Smooth muscle cell (in vitro differentiated cells): ENCODE measurements at regions not wholly inside any gene's neighbourhood (a gene's known extent, or its start where the extent isn't known, plus 50 kb on each side); places are given as distances from the start of the nearest gene placed in this dataset.

Source experiments
- DNase-seq: peaks from one replicate; lab custom pipeline; 2025; ENCODE audit not compliant: unreplicated experiment; lab: John Stamatoyannopoulos, UW
- H2AFZ ChIP-seq: fragments of 200-600 bp; sonication (generic); 2 replicates; pipeline ENCODE4 v1.6.0; 2016; ENCODE audit warnings: antibody characterized with exemption, low read depth, mild to moderate bottlenecking
- H3F3A ChIP-seq: fragments of 200-600 bp; sonication (generic); 2 replicates; pipeline ENCODE4 v1.6.0; 2017; ENCODE audit warnings: antibody characterized with exemption, low read depth
- H3K27ac ChIP-seq: fragments of 200-600 bp; sonication (generic); 2 replicates; pipeline ENCODE4 v1.5.1; 2016; ENCODE audit warnings: low read depth, mild to moderate bottlenecking
- H3K27me3 ChIP-seq: fragments of 200-600 bp; sonication (generic); 2 replicates; pipeline ENCODE4 v1.6.1; 2016; ENCODE audit warnings: low read depth, mild to moderate bottlenecking
- H3K36me3 ChIP-seq: fragments of 200-600 bp; sonication (generic); 2 replicates; pipeline ENCODE4 v1.5.1; 2016; ENCODE audit warnings: low read depth
- H3K4me1 ChIP-seq: fragments of 200-600 bp; sonication (generic); 2 replicates; pipeline ENCODE4 v1.5.1; 2016; ENCODE audit warnings: low read depth
- H3K4me2 ChIP-seq: fragments of 200-600 bp; sonication (generic); 2 replicates; pipeline ENCODE4 v1.6.0; 2016; ENCODE audit warnings: mild to moderate bottlenecking
- H3K4me3 ChIP-seq: fragments of 200-600 bp; sonication (generic); 2 replicates; pipeline ENCODE4 v1.5.1; 2016; ENCODE audit warnings: mild to moderate bottlenecking
- H3K79me2 ChIP-seq: fragments of 200-600 bp; sonication (generic); 2 replicates; pipeline ENCODE4 v1.6.0; 2016; ENCODE audit warnings: low read depth, mild to moderate bottlenecking
- H3K9ac ChIP-seq: fragments of 200-600 bp; sonication (generic); 2 replicates; pipeline ENCODE4 v1.6.0; 2016; ENCODE audit warnings: low read depth
- H3K9me3 ChIP-seq: fragments of 200-600 bp; sonication (generic); replicated peaks from 2 replicates; pipeline ENCODE4 v1.5.1; 2016; ENCODE audit warnings: low read depth
- H4K20me1 ChIP-seq: fragments of 200-600 bp; sonication (generic); 2 replicates; pipeline ENCODE4 v1.6.0; 2016; ENCODE audit warnings: low read depth
- WGBS: methylation state at CpG from one replicate; pipeline ENCODE4 v1.1.7; 2016; ENCODE audit warnings: low lambda C conversion rate; 5-methylcytosine and 5-hydroxymethylcytosine counted together
- TF ChIP-seq, protein P1 (sequence below): fragments of 200-600 bp; sonication (generic); IDR thresholded peaks from 2 replicates; pipeline ENCODE4 v1.5.1; 2017; ENCODE audit warnings: borderline replicate concordance, mild to moderate bottlenecking, antibody characterized with exemption; ENCODE audit not compliant: insufficient read depth, poor library complexity, severe bottlenecking

DNA sequence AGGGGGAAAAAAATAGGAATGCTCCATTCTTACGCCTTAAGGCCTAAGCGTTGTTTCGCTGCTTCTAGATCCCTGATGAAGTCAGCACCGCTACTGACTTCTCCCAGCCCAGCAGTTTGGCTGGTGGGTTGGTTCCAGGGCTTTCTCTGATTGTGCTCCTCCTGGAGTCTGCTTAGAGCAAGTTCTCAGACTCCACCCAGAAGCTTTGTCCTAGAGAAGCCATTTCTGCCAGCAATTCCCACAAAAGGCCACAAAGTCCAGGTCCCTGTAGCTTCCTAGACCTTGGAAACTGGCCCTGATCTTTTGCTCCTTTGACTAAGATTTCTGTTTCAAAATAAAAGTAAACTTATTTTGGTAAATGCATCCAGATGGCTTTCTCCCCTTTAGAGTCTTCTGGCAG is 65.4 kb downstream of the KCTD12 start:
- no peaks in the 10 kb centered on the region for H4K20me1 ChIP-seq
- no peaks in the 10 kb centered on the region for H3K27me3 ChIP-seq
- no peak overlapping the region for H2AFZ ChIP-seq
- H3K27ac ChIP-seq: no peak overlapping the region
- TF ChIP-seq, protein P1, sequence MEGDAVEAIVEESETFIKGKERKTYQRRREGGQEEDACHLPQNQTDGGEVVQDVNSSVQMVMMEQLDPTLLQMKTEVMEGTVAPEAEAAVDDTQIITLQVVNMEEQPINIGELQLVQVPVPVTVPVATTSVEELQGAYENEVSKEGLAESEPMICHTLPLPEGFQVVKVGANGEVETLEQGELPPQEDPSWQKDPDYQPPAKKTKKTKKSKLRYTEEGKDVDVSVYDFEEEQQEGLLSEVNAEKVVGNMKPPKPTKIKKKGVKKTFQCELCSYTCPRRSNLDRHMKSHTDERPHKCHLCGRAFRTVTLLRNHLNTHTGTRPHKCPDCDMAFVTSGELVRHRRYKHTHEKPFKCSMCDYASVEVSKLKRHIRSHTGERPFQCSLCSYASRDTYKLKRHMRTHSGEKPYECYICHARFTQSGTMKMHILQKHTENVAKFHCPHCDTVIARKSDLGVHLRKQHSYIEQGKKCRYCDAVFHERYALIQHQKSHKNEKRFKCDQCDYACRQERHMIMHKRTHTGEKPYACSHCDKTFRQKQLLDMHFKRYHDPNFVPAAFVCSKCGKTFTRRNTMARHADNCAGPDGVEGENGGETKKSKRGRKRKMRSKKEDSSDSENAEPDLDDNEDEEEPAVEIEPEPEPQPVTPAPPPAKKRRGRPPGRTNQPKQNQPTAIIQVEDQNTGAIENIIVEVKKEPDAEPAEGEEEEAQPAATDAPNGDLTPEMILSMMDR: no peak
- no peak overlapping the region for H3K4me2 ChIP-seq
- no peaks in the 10 kb centered on the region for H3K36me3 ChIP-seq
- H3K4me1 ChIP-seq: no peaks in the 10 kb centered on the region
- no peaks in the 10 kb centered on the region for H3K9me3 ChIP-seq
- DNase-seq: no peak
- no peaks in the 10 kb centered on the region for H3K79me2 ChIP-seq
- H3K4me3 ChIP-seq: no peak overlapping the region
- H3F3A ChIP-seq: no peaks in the 10 kb centered on the region
- H3K9ac ChIP-seq: no peak overlapping the region
- 94% methylated on average over 4 of the region's 4 CpGs for WGBS

GRCh38 chr13:76816394-76816793 is 69.8 kb downstream of the KCTD12 start:
- Histone ChIP-seq H3K4me1 (no peaks in the 10 kb centered on the region), H3K36me3 (no peaks in the 10 kb centered on the region), H3K27ac (no peak overlapping the region), H3K79me2 (no peaks in the 10 kb centered on the region), H3K4me3 (no peak overlapping the region), H3K4me2 (no peak overlapping the region), H3K9me3 (no peaks in the 10 kb centered on the region), H3K9ac (no peak overlapping the region), H3F3A (no peaks in the 10 kb centered on the region), H2AFZ (no peak overlapping the region), H3K27me3 (no peaks in the 10 kb centered on the region), H4K20me1 (no peaks in the 10 kb centered on the region)
- no peak for DNase-seq
- 80% methylated on average over 5 of the region's 5 CpGs for WGBS
- TF ChIP-seq, protein P1: no peak

GRCh38 chr13:76815344-76815743 is 70.9 kb downstream of the KCTD12 start:
- Histone ChIP-seq H3K27ac (no peak overlapping the region), H3K4me3 (no peak overlapping the region), H3K9ac (no peak overlapping the region), H3K4me2 (no peak overlapping the region), H4K20me1 (no peaks in the 10 kb centered on the region), H3K27me3 (no peaks in the 10 kb centered on the region), H3K4me1 (no peaks in the 10 kb centered on the region), H3K79me2 (no peaks in the 10 kb centered on the region), H2AFZ (no peak overlapping the region), H3F3A (no peaks in the 10 kb centered on the region), H3K9me3 (no peaks in the 10 kb centered on the region), H3K36me3 (no peaks in the 10 kb centered on the region)
- DNase-seq: no peak
- WGBS: 83% methylated on average over 2 of the region's 2 CpGs
- TF ChIP-seq, protein P1: no peak

DNA sequence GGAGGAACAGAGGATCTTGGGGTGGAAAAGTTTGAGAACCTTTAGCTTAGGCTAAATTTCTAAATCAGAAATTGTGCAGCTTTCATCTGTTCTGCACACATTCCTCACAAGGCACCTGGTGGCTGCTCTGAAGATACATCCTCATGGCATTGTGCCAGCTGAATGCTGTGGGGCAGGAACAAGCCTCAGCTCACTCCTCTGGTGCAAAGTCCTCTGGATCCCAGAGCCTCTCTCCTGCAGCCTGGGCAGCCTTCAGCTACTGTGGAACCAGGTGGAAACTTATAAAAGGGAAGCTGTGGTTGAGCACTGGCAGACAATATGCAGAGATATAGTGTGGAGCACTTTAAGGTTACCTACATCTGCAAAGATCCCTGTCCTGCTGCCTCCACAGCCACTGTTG is 72.3 kb downstream of the KCTD12 start:
- Histone ChIP-seq H3K27ac (no peak overlapping the region), H3K27me3 (no peaks in the 10 kb centered on the region), H3K79me2 (no peaks in the 10 kb centered on the region), H3K36me3 (no peaks in the 10 kb centered on the region), H3K9me3 (no peaks in the 10 kb centered on the region), H3K4me2 (no peak overlapping the region), H3K9ac (no peak overlapping the region), H3K4me1 (no peaks in the 10 kb centered on the region), H3K4me3 (no peak overlapping the region), H2AFZ (no peak overlapping the region), H4K20me1 (no peaks in the 10 kb centered on the region), H3F3A (no peaks in the 10 kb centered on the region)
- DNase-seq: no peak
- TF ChIP-seq, protein P1: no peak
